Astrocyte (in vitro differentiated cells and primary cell): ENCODE measurements at regions not wholly inside any gene's neighbourhood (a gene's known extent, or its start where the extent isn't known, plus 50 kb on each side); places are given as distances from the start of the nearest gene placed in this dataset.

ENCODE experiments used
- DNase-seq: peaks from one replicate; pipeline ENCODE4 v3.0.0-alpha.2; 2010; ENCODE audit warnings: low read depth
- FAIRE-seq: peaks from 2 replicates; lab custom pipeline; 2011; peaks lifted over from hg19 to GRCh38; lab: Jason Lieb, UNC
- H2AFZ ChIP-seq: 2 replicates; pipeline ENCODE4 v1.6.0; 2012; ENCODE audit warnings: low read depth, low read length, inconsistent platforms
- H3K27ac ChIP-seq: 2 replicates; pipeline ENCODE4 v1.5.1; 2011; ENCODE audit warnings: low read depth, low read length, inconsistent platforms
- H3K27me3 ChIP-seq: 2 replicates; pipeline ENCODE4 v1.6.0; 2011; ENCODE audit warnings: low read length, inconsistent platforms; ENCODE audit not compliant: insufficient read depth
- H3K36me3 ChIP-seq: 2 replicates; pipeline ENCODE4 v1.5.1; 2011; ENCODE audit warnings: low read length, inconsistent platforms; ENCODE audit not compliant: insufficient read depth
- H3K4me1 ChIP-seq: 2 replicates; pipeline ENCODE4 v1.5.1; 2011; ENCODE audit warnings: low read length, inconsistent platforms; ENCODE audit not compliant: insufficient read depth
- H3K4me2 ChIP-seq: 2 replicates; pipeline ENCODE4 v1.6.0; 2012; ENCODE audit warnings: low read length, inconsistent platforms
- H3K4me3 ChIP-seq: 2 replicates; pipeline ENCODE4 v1.5.1; 2011; ENCODE audit warnings: low read depth, mild to moderate bottlenecking, low read length, inconsistent platforms; ENCODE audit not compliant: insufficient read depth
- H3K79me2 ChIP-seq: 2 replicates; pipeline ENCODE4 v1.6.0; 2012; ENCODE audit warnings: mild to moderate bottlenecking, low read length, inconsistent platforms; ENCODE audit not compliant: insufficient read depth
- H3K9ac ChIP-seq: 2 replicates; pipeline ENCODE4 v1.6.0; 2012; ENCODE audit warnings: mild to moderate bottlenecking, low read length, inconsistent platforms
- H3K9me3 ChIP-seq: 2 replicates; pipeline ENCODE4 v1.5.1; 2012; ENCODE audit warnings: low read depth, mild to moderate bottlenecking, low read length, inconsistent platforms; ENCODE audit not compliant: insufficient read depth
- H4K20me1 ChIP-seq: 2 replicates; pipeline ENCODE4 v1.6.0; 2012; ENCODE audit warnings: low read length, inconsistent platforms; ENCODE audit not compliant: insufficient read depth
- H3K27ac Mint-ChIP-seq: one replicate; pipeline ENCODE4 v1.8.0; 2021; ENCODE audit warnings: mild to moderate bottlenecking, mixed read lengths; ENCODE audit not compliant: unreplicated experiment
- H3K27me3 Mint-ChIP-seq: one replicate; pipeline ENCODE4 v1.8.0; 2021; ENCODE audit warnings: low read depth, mixed read lengths; ENCODE audit not compliant: unreplicated experiment
- H3K36me3 Mint-ChIP-seq: one replicate; pipeline ENCODE4 v1.8.0; 2021; ENCODE audit warnings: low read depth, mixed read lengths; ENCODE audit not compliant: unreplicated experiment
- H3K4me1 Mint-ChIP-seq: one replicate; pipeline ENCODE4 v1.8.0; 2021; ENCODE audit warnings: low read depth, mixed read lengths; ENCODE audit not compliant: unreplicated experiment
- H3K4me3 Mint-ChIP-seq: one replicate; pipeline ENCODE4 v1.8.0; 2021; ENCODE audit warnings: mild to moderate bottlenecking, moderate library complexity, mixed read lengths; ENCODE audit not compliant: unreplicated experiment
- H3K9me3 Mint-ChIP-seq: one replicate; pipeline ENCODE4 v1.8.0; 2021; ENCODE audit warnings: mild to moderate bottlenecking, mixed read lengths; ENCODE audit not compliant: unreplicated experiment
- EZH2 ChIP-seq: IDR thresholded peaks from 2 replicates; pipeline ENCODE4 v1.6.1; 2012; ENCODE audit warnings: mild to moderate bottlenecking, low read length, inconsistent platforms; ENCODE audit not compliant: insufficient read depth
- TF ChIP-seq, protein P1 (sequence below): IDR thresholded peaks from 2 replicates; pipeline ENCODE4 v1.5.1; 2011; ENCODE audit warnings: low read depth, mild to moderate bottlenecking, inconsistent platforms, low read length, moderate library complexity; ENCODE audit not compliant: insufficient read depth

DNA sequence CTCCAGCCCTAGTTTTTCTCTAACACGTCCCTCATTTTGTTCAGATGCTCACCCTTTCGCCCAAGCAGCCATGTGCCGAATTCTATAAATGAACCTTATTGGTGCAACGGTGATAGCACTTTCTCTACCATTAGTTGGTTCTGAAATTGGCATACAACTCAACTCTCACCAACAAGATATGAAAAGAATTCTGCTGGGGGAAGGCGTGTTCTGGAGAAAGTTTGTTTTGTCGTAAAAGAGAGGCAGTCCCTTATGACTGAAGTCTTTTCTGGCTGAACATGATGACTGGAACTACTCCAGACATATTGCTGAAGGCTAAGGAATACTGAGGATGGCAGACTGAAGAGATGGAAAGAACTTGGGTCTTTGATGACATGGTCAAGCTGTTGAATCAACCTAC is 91.8 kb upstream of the UBE2E2 start:
- Mint-ChIP-seq H3K4me3 (no peak overlapping the region), H3K27ac (no peak overlapping the region), H3K36me3 (no peaks in the 10 kb centered on the region), H3K9me3 (no peaks in the 10 kb centered on the region), H3K4me1 (no peaks in the 10 kb centered on the region), H3K27me3 (peaks cover 7% of the 10 kb centered on the region)
- H4K20me1 ChIP-seq, result no peaks in the 10 kb centered on the region
- TF ChIP-seq, protein P1, sequence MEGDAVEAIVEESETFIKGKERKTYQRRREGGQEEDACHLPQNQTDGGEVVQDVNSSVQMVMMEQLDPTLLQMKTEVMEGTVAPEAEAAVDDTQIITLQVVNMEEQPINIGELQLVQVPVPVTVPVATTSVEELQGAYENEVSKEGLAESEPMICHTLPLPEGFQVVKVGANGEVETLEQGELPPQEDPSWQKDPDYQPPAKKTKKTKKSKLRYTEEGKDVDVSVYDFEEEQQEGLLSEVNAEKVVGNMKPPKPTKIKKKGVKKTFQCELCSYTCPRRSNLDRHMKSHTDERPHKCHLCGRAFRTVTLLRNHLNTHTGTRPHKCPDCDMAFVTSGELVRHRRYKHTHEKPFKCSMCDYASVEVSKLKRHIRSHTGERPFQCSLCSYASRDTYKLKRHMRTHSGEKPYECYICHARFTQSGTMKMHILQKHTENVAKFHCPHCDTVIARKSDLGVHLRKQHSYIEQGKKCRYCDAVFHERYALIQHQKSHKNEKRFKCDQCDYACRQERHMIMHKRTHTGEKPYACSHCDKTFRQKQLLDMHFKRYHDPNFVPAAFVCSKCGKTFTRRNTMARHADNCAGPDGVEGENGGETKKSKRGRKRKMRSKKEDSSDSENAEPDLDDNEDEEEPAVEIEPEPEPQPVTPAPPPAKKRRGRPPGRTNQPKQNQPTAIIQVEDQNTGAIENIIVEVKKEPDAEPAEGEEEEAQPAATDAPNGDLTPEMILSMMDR, result no peak
- no peak for TF ChIP-seq EZH2
- H3K4me2 ChIP-seq, result no peak overlapping the region
- no peak overlapping the region for H3K9ac ChIP-seq
- FAIRE-seq, result no peak
- no peaks in the 10 kb centered on the region for H3K4me1 ChIP-seq
- H2AFZ ChIP-seq, result no peak overlapping the region
- H3K9me3 ChIP-seq, result no peaks in the 10 kb centered on the region
- no peak for DNase-seq
- H3K27ac ChIP-seq, result no peak overlapping the region
- H3K36me3 ChIP-seq, result no peaks in the 10 kb centered on the region
- no peaks in the 10 kb centered on the region for H3K27me3 ChIP-seq
- H3K79me2 ChIP-seq, result no peaks in the 10 kb centered on the region
- H3K4me3 ChIP-seq, result no peak overlapping the region

DNA sequence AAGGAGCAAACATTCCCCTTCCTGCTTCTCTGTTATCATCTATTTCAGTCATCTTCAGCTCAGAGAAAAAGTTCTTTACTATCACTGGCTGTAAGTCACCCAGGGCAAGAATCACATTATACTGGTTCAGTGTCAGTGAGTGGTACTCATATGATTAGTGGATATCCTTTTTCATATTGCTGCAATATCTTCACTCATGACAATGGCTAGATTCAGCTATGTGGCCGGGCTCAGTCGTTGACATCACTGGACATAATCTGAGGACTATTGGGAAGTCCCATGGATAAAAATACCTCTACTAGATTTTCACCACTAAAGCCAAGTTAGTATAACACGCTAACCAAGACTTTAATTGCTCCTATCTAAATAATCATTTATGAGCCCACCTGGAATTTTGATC is 91.3 kb upstream of the UBE2E2 start:
- Mint-ChIP-seq H3K27me3 (peaks cover 7% of the 10 kb centered on the region), H3K4me3 (no peak overlapping the region), H3K9me3 (no peaks in the 10 kb centered on the region), H3K36me3 (no peaks in the 10 kb centered on the region), H3K4me1 (no peaks in the 10 kb centered on the region), H3K27ac (no peak overlapping the region)
- no peaks in the 10 kb centered on the region for H3K9me3 ChIP-seq
- H3K4me1 ChIP-seq, result no peaks in the 10 kb centered on the region
- DNase-seq (no peak), FAIRE-seq (no peak)
- no peaks in the 10 kb centered on the region for H4K20me1 ChIP-seq
- no peak overlapping the region for H3K4me2 ChIP-seq
- no peaks in the 10 kb centered on the region for H3K79me2 ChIP-seq
- TF ChIP-seq, protein P1, result no peak
- TF ChIP-seq EZH2, result no peak
- no peak overlapping the region for H3K9ac ChIP-seq
- no peaks in the 10 kb centered on the region for H3K27me3 ChIP-seq
- no peaks in the 10 kb centered on the region for H3K36me3 ChIP-seq
- no peak overlapping the region for H2AFZ ChIP-seq
- H3K4me3 ChIP-seq, result no peak overlapping the region
- H3K27ac ChIP-seq, result no peak overlapping the region

DNA sequence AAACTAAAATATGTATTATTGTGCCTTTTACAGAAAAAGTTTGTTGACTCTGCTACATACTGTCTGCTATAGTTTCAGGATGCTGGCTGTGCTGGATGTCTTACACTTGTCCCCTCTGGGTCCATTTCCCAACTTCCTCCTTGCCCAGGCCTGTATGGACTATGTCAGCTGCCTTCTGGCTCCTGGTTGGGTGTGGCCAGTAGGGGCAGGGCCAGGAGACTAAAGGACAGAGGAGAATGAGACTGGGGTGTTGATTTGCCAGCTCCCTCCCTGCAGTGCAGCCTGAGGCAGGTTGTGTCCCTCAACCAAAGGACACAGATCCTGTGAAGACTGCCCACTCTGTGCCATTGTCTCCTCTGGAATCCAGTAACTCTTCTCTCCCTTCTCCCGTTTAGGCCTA is 90.6 kb upstream of the UBE2E2 start:
- Mint-ChIP-seq H3K36me3 (no peaks in the 10 kb centered on the region), H3K27me3 (peaks cover 7% of the 10 kb centered on the region), H3K9me3 (peaks cover 1% of the 10 kb centered on the region), H3K4me3 (no peak overlapping the region), H3K27ac (no peak overlapping the region), H3K4me1 (no peaks in the 10 kb centered on the region)
- Histone ChIP-seq H3K9me3 (no peaks in the 10 kb centered on the region), H3K27ac (no peak overlapping the region), H3K4me2 (no peak overlapping the region), H3K4me1 (no peaks in the 10 kb centered on the region), H2AFZ (no peak overlapping the region), H3K9ac (no peak overlapping the region), H3K36me3 (no peaks in the 10 kb centered on the region), H4K20me1 (no peaks in the 10 kb centered on the region), H3K4me3 (no peak overlapping the region), H3K79me2 (no peaks in the 10 kb centered on the region), H3K27me3 (no peaks in the 10 kb centered on the region)
- no peak for DNase-seq
- no peak for TF ChIP-seq EZH2
- TF ChIP-seq, protein P1, result no peak
- no peak for FAIRE-seq
